GM18909 (cell line): ENCODE measurements at regions not wholly inside any gene's neighbourhood (a gene's known extent, or its start where the extent isn't known, plus 50 kb on each side); places are given as distances from the start of the nearest gene placed in this dataset.

Experiments
- ATAC-seq: cut with Tn5 transposase; IDR thresholded peaks from one replicate; pipeline ENCODE4 v1.9.1; 2021; ENCODE audit warnings: mild to moderate bottlenecking; ENCODE audit not compliant: unreplicated experiment, poor library complexity

DNA sequence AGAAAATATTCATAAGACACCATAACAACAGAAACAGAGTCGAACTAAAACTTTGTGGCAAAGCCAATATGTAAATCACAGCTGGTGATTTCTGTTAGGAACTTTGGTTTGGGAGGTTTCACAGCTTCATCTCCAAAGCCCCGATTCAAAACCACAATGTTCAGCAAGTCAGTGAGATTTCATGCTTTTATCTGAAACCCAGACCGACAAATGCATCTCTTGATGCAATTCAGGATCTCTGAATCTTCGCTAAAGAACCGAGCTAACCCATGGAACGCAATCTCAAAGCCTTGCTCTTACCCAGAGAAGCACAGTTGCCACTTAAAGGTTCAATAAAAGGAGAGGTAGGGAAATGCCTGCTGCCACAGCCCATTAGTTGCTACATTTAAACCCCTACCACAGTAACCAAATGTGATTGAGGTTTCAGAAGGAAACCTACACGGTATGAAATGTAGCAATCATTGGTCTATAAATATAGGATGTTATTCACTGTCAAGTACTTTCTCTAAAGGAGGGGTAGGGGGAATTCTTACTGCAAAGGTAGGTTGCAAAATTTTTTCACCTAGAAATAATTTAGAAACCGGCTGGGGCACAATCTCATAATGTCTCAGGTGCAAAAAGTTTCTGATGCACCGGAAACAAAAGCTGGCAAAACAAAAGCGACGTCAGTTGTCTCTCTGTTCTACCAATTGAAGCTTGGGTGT is 381.0 kb upstream of the ARID1B start:
- ATAC-seq: peak; percentile 62

DNA sequence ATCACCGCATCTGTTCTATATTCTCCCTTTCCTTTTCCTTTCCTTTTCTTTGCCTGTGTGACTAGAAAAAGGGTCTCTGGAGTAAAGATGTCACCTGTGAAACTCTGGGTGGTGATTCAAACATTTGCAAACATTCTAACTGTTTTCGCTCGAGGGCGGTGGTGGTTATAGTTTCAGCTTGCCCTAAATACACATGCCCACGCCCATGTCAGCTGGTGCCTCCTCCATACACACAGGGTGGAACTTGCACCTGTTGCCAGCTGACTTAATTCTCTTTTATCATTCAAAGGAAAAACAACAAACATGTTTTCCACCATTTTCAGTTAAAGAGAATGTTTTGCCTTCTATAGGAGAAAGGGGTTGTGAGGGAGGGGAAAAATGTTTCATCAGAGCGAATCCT is 381.9 kb upstream of the ARID1B start:
- ATAC-seq: peak; percentile 68

DNA sequence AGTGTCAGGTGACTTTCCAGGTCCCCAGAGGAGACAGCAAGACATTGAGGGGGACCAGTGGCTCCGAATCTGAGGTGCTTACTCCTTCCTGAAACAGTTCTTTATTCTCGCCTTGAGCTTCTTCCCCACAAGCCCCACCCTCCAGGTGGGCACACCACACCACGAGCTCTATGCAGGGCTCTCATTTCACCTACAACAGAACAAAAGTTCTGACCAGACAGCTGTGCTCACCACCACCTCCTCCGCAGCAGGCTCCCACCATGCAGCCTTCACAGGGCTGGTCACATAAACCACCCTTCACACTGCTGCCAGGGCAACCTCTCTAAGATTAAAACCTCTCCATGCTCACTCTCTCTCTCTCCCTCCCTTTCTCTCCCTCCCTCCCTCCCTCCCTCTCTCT is 384.5 kb upstream of the ARID1B start:
- no peak for ATAC-seq

DNA sequence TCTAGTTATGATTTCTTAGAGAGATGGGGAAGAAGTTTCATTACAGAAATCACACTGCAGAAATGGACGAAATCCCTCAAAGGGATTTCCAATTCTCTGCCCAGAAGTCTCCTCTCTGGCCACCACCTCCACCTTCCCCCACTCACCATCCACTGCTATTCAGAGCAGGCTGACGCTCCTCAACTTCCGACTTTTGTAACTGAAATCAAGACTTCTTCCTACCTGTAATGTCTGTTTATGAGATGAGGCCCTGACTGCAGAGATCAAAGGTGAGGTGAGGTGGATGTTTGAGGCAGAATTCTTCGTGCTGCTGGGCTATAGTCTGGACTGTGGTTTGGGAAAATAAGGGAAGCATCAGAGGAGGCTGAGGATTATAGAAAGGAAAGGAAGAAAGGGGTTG is 385.2 kb upstream of the ARID1B start:
- no peak for ATAC-seq

DNA sequence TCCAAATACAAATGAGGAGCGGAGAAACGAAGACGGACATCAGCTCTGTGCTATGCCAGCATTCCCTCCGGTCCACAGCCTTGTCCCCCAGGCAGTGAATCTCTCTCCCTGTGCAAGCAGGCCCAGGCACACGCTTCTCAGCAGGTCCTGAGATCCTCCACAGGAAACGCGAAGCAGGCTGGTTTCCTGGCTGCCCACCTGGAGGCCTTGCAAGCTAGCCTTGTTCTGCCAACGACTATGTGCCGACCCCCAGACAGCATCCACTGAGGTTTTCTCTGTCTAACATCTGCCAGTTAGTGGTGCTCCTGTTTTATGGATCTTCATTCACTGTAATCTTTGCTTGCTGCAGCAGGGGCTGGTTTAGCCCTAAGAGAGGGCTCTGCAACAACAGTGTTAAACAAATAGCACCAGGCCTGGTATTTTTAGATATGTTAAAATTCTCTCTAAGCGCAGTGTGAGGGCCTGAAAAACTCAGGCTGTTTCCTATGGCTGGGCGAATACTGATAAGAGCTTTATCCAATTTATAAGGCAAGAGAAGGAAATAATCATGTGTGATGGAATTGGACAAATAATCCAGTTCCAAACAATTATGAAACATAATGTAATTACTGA is 386.0 kb upstream of the ARID1B start:
- no peak for ATAC-seq

DNA sequence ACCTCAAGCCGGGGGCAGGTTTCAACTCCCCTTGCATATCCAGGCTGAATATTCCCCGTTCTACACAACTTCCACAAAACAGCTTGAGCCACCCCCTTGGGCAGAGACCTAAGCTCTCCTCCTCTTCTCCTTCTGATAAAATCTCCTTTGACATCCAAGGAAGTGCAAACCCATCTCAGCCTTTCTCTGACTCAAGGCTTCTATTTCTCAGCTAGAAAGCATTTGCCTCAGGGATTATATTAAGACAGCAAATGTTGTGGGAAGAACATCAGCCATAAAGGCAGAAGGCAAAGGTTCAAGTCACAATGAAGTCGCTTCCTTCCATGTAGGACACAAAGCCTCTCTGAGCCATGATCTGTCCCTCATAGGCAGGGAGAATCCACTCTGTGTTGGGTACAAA is 386.6 kb upstream of the ARID1B start:
- no peak for ATAC-seq

DNA sequence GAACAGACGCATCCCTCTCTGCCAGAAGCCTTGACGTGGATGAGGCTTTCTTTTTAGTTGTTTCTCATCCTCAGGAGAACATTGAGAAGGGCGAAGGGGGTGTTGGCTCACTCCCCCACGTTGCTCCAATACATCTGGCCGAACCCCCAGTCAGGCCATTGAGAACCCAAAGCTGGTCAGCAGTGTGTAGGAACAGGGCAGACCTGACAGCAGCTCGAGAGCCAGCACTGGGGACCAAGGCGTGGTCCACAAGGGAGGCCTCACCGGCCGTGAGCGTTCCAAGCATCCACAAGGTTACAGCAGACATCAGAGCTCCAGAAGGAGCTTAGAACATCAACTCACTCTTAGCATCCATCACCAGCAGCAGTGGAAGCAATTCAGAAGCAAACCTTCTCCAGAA is 387.9 kb upstream of the ARID1B start:
- no peak for ATAC-seq

DNA sequence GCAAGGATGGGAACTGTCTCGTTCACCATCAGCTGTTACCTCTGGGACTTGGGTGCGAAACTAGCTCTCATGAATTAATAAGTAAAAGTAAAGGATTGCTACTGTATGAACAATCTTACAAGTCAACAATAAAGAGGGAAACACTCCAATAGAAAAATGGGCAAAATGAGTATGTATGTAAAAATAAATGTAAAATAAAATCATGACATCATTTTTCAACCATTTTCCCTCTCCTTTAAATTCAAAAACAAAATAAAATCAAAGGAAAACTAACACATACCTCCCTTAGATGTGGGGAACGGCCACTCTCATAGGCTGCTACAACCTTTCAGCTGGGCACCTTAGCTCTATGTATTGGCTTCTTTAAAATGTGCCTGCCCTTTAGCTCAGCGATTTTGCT is 389.7 kb upstream of the ARID1B start:
- no peak for ATAC-seq

DNA sequence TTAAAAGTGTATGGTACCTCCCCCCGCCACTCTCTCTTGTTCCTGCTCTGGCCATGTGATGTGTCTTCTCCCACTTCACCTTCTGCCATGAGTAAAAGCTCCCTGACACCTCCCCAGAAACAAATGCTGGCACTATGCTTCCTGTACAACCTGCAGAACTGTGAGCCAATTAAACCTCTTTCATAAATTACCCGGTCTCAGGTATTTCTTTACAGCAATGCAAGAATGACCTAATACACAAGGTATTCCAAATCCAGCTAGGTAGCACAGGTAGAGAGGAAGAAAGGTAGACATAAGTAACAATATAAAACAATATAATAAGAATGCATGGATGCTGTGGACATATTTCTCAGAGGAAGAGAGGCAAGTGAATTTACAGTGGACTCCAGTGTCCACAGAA is 394.1 kb upstream of the ARID1B start:
- ATAC-seq: no peak

DNA sequence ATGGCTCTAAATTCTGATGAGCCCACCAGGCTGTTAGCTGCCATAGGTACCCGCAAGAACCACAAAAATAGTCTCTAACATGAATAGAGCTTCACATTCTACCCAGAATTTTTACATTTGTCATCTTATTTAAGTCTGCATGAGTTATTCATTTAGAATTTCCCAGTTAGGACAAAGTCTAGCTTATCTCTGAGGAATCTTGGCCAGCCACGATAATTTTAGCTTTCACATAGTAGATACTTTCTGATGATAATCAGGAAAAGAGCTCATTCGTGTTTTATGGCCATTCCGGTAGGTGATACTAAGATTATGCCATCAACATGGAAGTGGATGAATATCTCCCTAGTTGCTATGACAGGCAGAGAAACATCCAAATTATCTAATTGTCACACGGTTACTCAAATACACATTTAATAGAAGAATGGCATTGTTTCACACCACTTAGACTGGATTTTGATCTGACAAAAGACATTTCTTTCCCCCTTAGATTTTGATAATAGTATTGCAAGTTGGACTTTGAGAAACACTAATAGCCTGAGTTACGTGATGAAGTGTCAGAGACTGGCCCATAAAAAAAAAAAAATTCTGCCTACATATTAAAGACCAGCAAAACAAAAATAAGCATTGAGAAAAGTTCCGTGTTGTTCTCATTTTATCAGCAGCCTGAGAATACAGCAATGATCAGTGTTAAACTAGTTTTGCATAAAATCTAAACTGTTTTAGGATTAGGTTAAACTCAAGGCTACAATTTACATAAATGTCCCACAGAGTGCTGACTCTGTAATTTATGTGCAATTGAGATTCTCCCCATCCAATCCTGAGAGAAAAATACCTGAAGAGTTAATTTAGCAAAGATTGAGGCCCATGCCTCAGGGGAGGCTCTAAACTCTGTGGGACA is 397.5 kb upstream of the ARID1B start:
- ATAC-seq: no peak

DNA sequence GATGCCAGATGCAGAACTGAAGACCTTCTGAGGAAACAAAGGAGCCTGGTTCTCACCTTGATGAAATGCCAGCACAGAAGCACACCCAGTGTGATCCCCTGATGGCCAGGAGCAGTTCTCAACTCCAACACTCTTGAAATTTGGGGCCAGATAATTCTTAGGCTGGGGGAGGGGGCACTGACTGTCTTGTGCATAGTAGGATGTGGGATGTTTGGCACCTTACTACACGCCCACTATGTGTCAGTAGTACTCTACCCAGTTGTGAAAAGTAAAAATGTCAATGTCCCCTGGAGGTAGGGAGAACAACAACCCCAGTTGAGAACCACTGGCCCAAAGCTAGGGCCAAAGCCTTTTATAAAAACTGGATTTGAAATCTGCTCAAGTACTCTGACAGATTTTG is 398.3 kb upstream of the ARID1B start:
- ATAC-seq: no peak

DNA sequence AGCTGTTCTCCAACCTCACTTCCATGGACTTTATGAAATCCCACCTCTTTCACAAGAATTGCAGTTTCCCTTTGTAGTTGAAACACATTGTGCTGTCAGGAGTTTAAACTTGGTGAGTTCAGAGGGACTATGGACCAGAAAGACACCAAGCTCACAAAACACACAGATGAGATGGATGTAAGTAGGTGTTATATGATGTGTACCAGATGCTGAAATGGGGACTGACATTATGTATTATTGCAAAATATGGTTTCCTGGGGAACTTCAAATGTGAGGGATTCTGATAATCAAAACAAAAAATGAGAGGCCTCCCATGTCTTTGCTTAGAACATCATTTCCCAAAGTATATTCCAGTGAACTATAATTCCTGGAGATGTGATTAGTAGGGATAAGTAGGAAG is 401.1 kb upstream of the ARID1B start:
- ATAC-seq: no peak

DNA sequence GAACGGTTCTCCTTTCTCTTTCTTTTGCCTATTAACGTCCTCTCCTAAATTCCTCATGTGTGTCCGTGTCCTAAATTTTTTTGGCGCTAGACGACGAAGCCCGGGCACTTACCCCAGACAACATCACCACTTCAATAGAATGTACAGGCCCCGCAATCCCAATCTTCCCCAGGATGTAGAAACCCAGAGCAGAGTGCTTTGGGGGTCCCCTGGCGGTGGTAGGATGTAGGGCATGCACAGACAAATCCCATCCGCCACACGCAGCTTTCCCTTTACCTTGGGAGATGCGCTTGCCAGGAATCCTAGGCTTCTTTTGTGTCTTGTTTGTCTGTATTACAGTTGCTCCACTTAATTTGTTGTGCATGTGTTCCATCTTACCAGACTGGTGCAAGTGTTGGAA is 417.3 kb upstream of the ARID1B start:
- ATAC-seq: no peak

DNA sequence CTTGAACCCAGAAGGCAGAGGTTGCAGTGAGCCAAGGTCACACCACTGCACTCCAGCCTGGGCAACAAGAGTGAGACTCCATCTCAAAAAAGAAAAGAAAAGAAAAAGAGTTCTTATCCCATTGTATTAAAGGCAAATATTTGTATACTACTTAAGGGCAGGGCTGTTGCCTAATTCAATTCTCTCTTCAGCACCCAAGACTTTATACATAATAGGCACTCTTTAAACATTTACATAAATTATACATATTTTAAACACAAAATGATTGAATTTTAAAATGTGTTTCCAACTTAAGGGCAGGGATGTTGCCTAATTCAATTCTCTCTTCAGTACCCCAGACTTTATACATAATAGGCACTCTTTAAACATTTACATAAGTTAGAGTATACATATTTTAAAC is 424.3 kb upstream of the ARID1B start:
- ATAC-seq: no peak

DNA sequence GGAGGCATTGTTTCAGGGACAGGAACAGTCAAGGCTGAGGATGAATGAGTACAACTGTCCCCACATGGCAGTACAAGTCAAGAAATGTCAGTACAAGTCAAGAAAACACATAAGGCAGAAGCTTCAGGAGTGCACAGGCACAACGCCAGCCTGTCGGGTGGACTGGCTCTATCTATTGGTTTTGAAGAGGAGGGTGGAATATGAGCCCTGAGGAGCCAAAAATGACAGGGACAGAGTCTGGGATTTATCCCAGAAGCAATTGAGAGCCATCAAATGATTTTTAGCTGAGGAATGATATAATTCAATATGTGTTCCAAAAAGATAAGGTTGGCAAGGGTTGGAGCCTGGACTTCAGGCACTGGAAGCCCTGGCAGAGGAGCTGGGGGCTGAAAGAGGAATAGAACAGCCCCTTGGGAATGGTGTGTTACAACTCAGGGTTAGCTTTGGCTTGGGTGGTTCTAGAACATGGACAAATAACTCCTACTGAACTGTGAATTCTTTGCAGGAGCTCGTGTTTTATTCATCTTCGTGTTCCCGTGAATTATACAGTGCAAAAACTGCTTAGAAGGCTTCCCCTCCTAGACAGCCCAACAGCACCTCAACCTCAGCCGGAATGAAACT is 425.7 kb upstream of the ARID1B start:
- no peak for ATAC-seq

DNA sequence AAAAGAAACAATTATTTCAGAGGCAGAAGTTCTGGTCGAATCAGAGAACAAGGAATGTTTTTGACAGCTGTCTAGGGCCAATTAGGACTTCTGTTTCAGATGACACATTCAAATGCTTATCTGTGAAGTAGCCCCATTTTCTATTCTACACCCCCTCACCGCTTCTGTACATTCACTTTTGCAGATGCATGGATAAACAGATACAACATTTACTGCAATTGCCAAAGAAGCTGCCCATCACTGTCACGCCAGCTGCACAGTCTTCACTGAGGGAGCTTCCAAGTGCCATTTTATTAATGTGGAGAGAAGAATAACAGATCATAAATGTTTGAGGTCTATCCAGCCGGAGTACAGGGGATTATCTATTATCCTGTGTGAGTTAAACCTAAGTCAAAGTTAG is 426.8 kb upstream of the ARID1B start:
- ATAC-seq: no peak

DNA sequence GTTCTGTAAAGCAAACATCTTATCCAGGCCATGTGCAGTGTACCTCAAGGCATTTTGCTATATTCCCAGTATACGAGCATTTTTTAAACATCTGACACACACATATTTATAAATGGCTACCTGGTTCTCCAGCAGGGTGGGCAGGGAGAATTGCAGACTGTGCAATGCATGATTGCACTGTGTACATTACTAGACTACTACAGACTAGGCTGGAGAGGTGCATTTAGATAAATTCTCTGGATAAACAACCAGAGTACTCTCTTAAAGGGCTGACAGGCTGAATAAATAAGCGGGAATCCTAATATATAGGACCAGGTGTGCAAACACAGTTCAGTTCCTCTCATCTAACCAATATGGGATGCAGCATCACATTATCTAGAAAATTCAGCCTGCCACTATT is 428.3 kb upstream of the ARID1B start:
- no peak for ATAC-seq

DNA sequence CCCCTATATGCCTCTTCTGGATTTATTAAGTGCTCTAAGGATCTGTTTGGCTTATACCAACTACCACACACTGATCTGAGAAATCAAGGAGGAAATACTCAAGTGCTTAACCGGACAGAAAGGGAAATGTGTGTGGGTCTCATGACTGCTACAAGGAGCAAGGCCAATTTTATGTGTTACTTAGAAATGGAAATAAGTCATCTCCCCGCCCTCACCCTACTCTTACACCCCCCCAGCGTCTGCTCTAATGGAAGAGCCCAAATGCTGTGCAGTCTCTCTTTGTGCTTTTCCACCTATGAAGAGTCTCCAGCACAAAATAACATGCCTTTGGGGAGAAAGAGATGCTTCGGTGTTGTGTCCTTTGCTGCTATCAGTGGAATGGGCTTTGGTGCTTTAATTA is 428.8 kb upstream of the ARID1B start:
- ATAC-seq: no peak

DNA sequence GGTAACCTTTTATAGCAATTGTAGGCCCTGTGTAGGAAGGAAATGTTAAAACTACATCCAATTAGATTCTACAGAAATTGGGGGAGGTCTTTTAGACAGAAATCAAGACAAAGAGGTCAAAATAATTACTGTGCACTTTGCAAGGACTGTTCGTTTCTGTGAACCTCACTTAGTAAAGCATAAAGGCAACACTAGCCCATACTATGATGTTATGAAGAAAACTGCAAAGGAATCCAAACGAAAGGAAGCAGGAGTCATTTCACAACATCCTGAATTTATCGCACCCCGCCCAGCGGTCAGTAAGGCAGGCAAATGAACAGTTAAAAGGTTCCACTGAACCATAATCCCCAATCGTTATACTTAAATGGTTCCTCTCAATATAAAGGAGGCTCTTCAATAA is 429.5 kb upstream of the ARID1B start:
- ATAC-seq: no peak

DNA sequence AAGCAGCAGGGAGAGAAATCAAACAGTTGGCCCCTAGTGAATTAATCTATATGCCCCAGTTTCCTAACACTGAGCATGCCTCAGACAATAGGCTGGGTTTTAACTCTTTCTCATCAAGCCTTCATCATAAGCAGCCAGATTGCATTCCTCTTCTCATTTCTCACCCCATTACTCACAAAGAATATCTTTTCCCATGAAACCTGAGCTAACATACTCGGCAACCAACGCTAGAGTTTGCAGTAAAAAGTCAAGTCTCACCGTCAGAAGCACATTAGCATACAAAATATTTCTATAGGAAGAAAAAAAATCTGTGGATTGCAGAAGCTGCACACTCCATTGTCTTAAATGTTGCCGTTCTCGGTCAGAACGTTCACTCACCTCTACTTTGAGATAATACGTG is 429.9 kb upstream of the ARID1B start:
- ATAC-seq: no peak

DNA sequence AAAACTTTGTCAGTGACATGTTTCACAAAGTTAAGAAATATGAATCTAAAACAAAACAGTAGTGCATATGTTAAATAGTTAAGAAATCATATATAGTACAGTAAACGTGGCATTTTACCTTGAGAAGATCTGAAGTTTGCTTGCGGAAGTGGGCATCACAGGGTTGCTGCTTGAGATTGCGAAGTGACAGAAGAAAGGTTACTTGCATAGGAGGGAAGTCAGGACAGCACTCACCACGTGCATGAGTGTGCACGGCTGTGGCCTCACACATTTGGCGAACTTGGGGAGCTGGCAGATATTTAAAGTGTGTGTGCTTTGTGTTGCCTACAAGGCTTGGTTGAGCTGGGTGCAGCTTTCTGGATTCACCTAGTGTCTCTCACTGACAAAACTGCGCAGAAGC is 431.5 kb upstream of the ARID1B start:
- no peak for ATAC-seq
